ENCODE measurements at regions not wholly inside any gene's neighbourhood (a gene's known extent, or its start where the extent isn't known, plus 50 kb on each side); places are given as distances from the start of the nearest gene placed in this dataset.

GRCh38 chr2:65766768-65767267 is 334.4 kb upstream of the SPRED2 start:
- Mint-ChIP-seq H3K36me3 (no peaks in the 10 kb centered on the region), H3K27me3 (ENCODE audit: low read depth in 3 of 3) (peaks cover 0 to 2% (median 0%) of the 10 kb centered on the region in 3 donors), H3K9me3 (peaks cover 0 to 10% (median 0%) of the 10 kb centered on the region in 7 donors), H3K4me1 (no peaks in the 10 kb centered on the region), H3K4me3 (no peak overlapping the region), H3K27ac (no peak overlapping the region)
- Histone ChIP-seq H3K4me2 (replicated peaks; ENCODE audit: extremely low read depth, low read length, poor library complexity, severe bottlenecking) (no peak overlapping the region), H3K27me3 (ENCODE audit: control insufficient read depth in 2 of 2, insufficient read depth in 2 of 2, low read length in 2 of 2) (no peaks in the 10 kb centered on the region), H3K27ac (ENCODE audit: low read depth in 1 of 2, low read length in 2 of 2) (no peak overlapping the region), H2AFZ (ENCODE audit: insufficient read depth, low read depth, low read length, poor library complexity, severe bottlenecking) (no peak overlapping the region), H4K20me1 (ENCODE audit: insufficient read depth, low read length) (no peaks in the 10 kb centered on the region), H3K9ac (ENCODE audit: insufficient read depth, low read length, poor library complexity, severe bottlenecking) (no peak overlapping the region), H3K4me1 (ENCODE audit: control insufficient read depth in 1 of 2, insufficient read depth in 2 of 2, low read length in 2 of 2) (no peaks in the 10 kb centered on the region), H3K79me2 (ENCODE audit: insufficient read depth, low read length) (no peaks in the 10 kb centered on the region), H3K9me3 (replicated peaks in 1 of 2; ENCODE audit: control insufficient read depth in 1 of 2, insufficient read depth in 1 of 2, low read length in 2 of 2) (no peaks in the 10 kb centered on the region), H3K36me3 (replicated peaks in 1 of 2; ENCODE audit: control insufficient read depth in 1 of 2, insufficient read depth in 2 of 2, low read length in 2 of 2) (no peaks in the 10 kb centered on the region), H3K4me3 (replicated peaks in 1 of 3; ENCODE audit: low read depth in 2 of 3, low read length in 3 of 3) (no peak overlapping the region)
- TF ChIP-seq CTCF (IDR thresholded peaks at IDR 0.05), result no peak
- intact Hi-C loops (cut with micrococcal nuclease), result no loop called here
- DNase-seq, result no peak
- WGBS (ENCODE audit: insufficient coverage), result 58% methylated on average over 3 of the region's 6 CpGs

GRCh38 chr2:65765376-65765775 is 333.0 kb upstream of the SPRED2 start:
- no peaks in the 10 kb centered on the region for H3K79me2 ChIP-seq (ENCODE audit: insufficient read depth, low read length)
- no peak for TF ChIP-seq CTCF (IDR thresholded peaks at IDR 0.05)
- no peaks in the 10 kb centered on the region for H3K9me3 ChIP-seq (replicated peaks in 1 of 2; ENCODE audit: control insufficient read depth in 1 of 2, insufficient read depth in 1 of 2, low read length in 2 of 2)
- no peaks in the 10 kb centered on the region for H3K36me3 Mint-ChIP-seq
- no peak overlapping the region for H3K27ac ChIP-seq (ENCODE audit: low read depth in 1 of 2, low read length in 2 of 2)
- H4K20me1 ChIP-seq (ENCODE audit: insufficient read depth, low read length), result no peaks in the 10 kb centered on the region
- H3K36me3 ChIP-seq (replicated peaks in 1 of 2; ENCODE audit: control insufficient read depth in 1 of 2, insufficient read depth in 2 of 2, low read length in 2 of 2), result no peaks in the 10 kb centered on the region
- no peak for DNase-seq
- peaks cover 0 to 10% (median 2%) of the 10 kb centered on the region in 7 donors for H3K9me3 Mint-ChIP-seq
- intact Hi-C loops (cut with micrococcal nuclease), result no loop called here
- H3K4me1 ChIP-seq (ENCODE audit: control insufficient read depth in 1 of 2, insufficient read depth in 2 of 2, low read length in 2 of 2), result no peaks in the 10 kb centered on the region
- H3K4me3 ChIP-seq (replicated peaks in 1 of 3; ENCODE audit: low read depth in 2 of 3, low read length in 3 of 3), result no peak overlapping the region
- H3K4me3 Mint-ChIP-seq, result no peak overlapping the region
- H3K4me2 ChIP-seq (replicated peaks; ENCODE audit: extremely low read depth, low read length, poor library complexity, severe bottlenecking), result no peak overlapping the region
- peaks cover 0 to 2% (median 0%) of the 10 kb centered on the region in 3 donors for H3K27me3 Mint-ChIP-seq (ENCODE audit: low read depth in 3 of 3)
- no CpG with 5 or more reads among the region's 3 CpGs for WGBS (ENCODE audit: insufficient coverage)
- no peaks in the 10 kb centered on the region for H3K27me3 ChIP-seq (ENCODE audit: control insufficient read depth in 2 of 2, insufficient read depth in 2 of 2, low read length in 2 of 2)
- H2AFZ ChIP-seq (ENCODE audit: insufficient read depth, low read depth, low read length, poor library complexity, severe bottlenecking), result no peak overlapping the region
- H3K9ac ChIP-seq (ENCODE audit: insufficient read depth, low read length, poor library complexity, severe bottlenecking), result no peak overlapping the region
- H3K4me1 Mint-ChIP-seq, result no peaks in the 10 kb centered on the region
- no peak overlapping the region for H3K27ac Mint-ChIP-seq

Data from CD14-positive monocyte (primary cell).